SK-N-SH treated with all-trans-retinoic acid at 6 μM for 48 hours (cell line): ENCODE measurements at regions not wholly inside any gene's neighbourhood (a gene's known extent, or its start where the extent isn't known, plus 50 kb on each side); places are given as distances from the start of the nearest gene placed in this dataset.
"Not testable (repeated sequence)": the region's sequence is repeated elsewhere in the genome, so short reads cannot be mapped to it uniquely, and the experiment has no call there.

Experiments used
- ATAC-seq: fragments of 200-7000 bp; cut with Tn5 transposase; 3 replicates; pipeline ENCODE4 v1.9.1; 2020; ENCODE audit warnings: mild to moderate bottlenecking, moderate library complexity
- ARNTL ChIP-seq: fragments of 450-650 bp; formaldehyde crosslinking; IDR thresholded peaks from 2 replicates; pipeline ENCODE4 v1.5.0; 2020; ENCODE audit warnings: low read depth, mild to moderate bottlenecking, moderate library complexity, borderline replicate concordance
- BACH2 ChIP-seq: fragments of 250-450 bp; sonication (Bioruptor Pico); IDR thresholded peaks from 2 replicates; pipeline ENCODE4 v1.9.0; 2021; ENCODE audit warnings: mild to moderate bottlenecking, borderline replicate concordance
- CREB5 ChIP-seq: fragments of 250-450 bp; sonication (Bioruptor Pico); IDR thresholded peaks from 2 replicates; pipeline ENCODE4 v1.5.1; 2020; ENCODE audit warnings: low read depth, mild to moderate bottlenecking, moderate library complexity
- ESRRG ChIP-seq: fragments of 250-450 bp; sonication (Bioruptor Pico); IDR thresholded peaks from 2 replicates; pipeline ENCODE4 v1.6.1; 2021; ENCODE audit warnings: mild to moderate bottlenecking
- GLIS3 ChIP-seq: fragments of 250-450 bp; sonication (Bioruptor Pico); IDR thresholded peaks from 2 replicates; pipeline ENCODE4 v1.5.0; 2020; ENCODE audit warnings: mild to moderate bottlenecking, moderate library complexity
- ISL1 ChIP-seq: fragments of 250-450 bp; sonication (Bioruptor Pico); IDR thresholded peaks from 2 replicates; pipeline ENCODE4 v2.1.2; 2022; ENCODE audit warnings: mild to moderate bottlenecking, moderate library complexity
- OSR1 ChIP-seq: fragments of 250-450 bp; sonication (Bioruptor Pico); IDR thresholded peaks from 2 replicates; pipeline ENCODE4 v1.8.0; 2022; ENCODE audit warnings: moderate library complexity, mild to moderate bottlenecking, inconsistent platforms
- PATZ1 ChIP-seq: fragments of 250-450 bp; sonication (Bioruptor Pico); IDR thresholded peaks from 2 replicates; pipeline ENCODE4 v1.8.0; 2020; ENCODE audit warnings: mild to moderate bottlenecking, moderate library complexity, borderline replicate concordance
- PPARA ChIP-seq: fragments of 250-450 bp; sonication (Bioruptor Pico); IDR thresholded peaks from 2 replicates; pipeline ENCODE4 v1.5.0; 2020; ENCODE audit warnings: mild to moderate bottlenecking, borderline replicate concordance
- TCF4 ChIP-seq: fragments of 250-450 bp; sonication (Bioruptor Pico); IDR thresholded peaks from 2 replicates; pipeline ENCODE4 v1.8.0; 2021; ENCODE audit warnings: mild to moderate bottlenecking, moderate library complexity, borderline replicate concordance
- TOX ChIP-seq: fragments of 250-450 bp; sonication (Bioruptor Pico); IDR thresholded peaks from 2 replicates; pipeline ENCODE4 v1.8.0; 2021; ENCODE audit warnings: mild to moderate bottlenecking, moderate library complexity, borderline replicate concordance
- ZFP3 ChIP-seq: fragments of 250-450 bp; sonication (Bioruptor Pico); IDR thresholded peaks from 2 replicates; pipeline ENCODE4 v1.5.0; 2020; ENCODE audit warnings: mild to moderate bottlenecking, moderate library complexity
- ZFP30 ChIP-seq: fragments of 450-650 bp; formaldehyde crosslinking; IDR thresholded peaks from 2 replicates; pipeline ENCODE4 v1.5.0; 2022; ENCODE audit warnings: mild to moderate bottlenecking, moderate library complexity
- ZNF565 ChIP-seq: fragments of 450-650 bp; formaldehyde crosslinking; conservative IDR thresholded peaks from 2 replicates; pipeline ENCODE4 v1.5.0; 2020; ENCODE audit warnings: low read depth, mild to moderate bottlenecking, moderate library complexity
- ZNF70 ChIP-seq: fragments of 450-650 bp; formaldehyde crosslinking; IDR thresholded peaks from 2 replicates; pipeline ENCODE4 v1.5.0; 2020; ENCODE audit warnings: mild to moderate bottlenecking, moderate library complexity
- ZNF8 ChIP-seq: fragments of 450-650 bp; formaldehyde crosslinking; IDR thresholded peaks from 2 replicates; pipeline ENCODE4 v1.5.0; 2020; ENCODE audit warnings: mild to moderate bottlenecking, moderate library complexity
- TF ChIP-seq, protein P1 (sequence below): fragments of 250-450 bp; sonication (Bioruptor Pico); IDR thresholded peaks from 2 replicates; pipeline ENCODE4 v1.5.0; 2020; ENCODE audit warnings: mild to moderate bottlenecking, moderate library complexity

GRCh38 chr11:33530815-33531214 is 169.8 kb downstream of the C11orf91 start:
- peak; percentile 80 for ATAC-seq
- TF ChIP-seq ZNF8 (CRISPR knock-in tag) (no peak), PPARA (CRISPR knock-in tag) (no peak), ZFP30 (CRISPR knock-in tag) (no peak), BACH2 (CRISPR knock-in tag) (no peak)

DNA sequence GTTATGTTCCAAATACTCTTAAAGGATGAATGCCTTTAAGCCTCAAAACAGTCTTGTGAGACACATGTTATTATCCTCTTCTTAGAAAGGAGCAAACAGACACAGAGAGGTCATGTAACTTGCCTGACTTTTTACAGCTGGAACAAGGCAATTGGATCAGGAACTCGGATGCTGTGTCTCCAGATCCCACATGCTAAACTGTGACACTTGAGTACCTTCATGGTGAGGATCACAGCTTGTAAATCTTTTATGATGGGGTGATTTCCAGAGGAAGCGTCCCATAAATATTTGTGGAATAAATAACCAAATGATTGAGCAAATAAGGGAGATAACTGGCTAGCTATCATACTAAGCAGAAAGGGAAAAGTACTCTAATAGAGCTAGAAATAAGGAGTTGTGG is 171.2 kb downstream of the C11orf91 start:
- ATAC-seq, result no peak
- TF ChIP-seq GLIS3 (CRISPR knock-in tag), result no peak
- TF ChIP-seq TOX (CRISPR knock-in tag), result no peak
- no peak for TF ChIP-seq ISL1 (CRISPR knock-in tag)
- no peak for TF ChIP-seq ZFP3
- TF ChIP-seq PPARA (CRISPR knock-in tag), result no peak
- TF ChIP-seq ESRRG, result no peak
- no peak for TF ChIP-seq CREB5 (CRISPR knock-in tag)
- TF ChIP-seq ZNF565 (CRISPR knock-in tag), result no peak
- no peak for TF ChIP-seq TCF4 (CRISPR knock-in tag)
- no peak for TF ChIP-seq ZNF70
- TF ChIP-seq, protein P1, sequence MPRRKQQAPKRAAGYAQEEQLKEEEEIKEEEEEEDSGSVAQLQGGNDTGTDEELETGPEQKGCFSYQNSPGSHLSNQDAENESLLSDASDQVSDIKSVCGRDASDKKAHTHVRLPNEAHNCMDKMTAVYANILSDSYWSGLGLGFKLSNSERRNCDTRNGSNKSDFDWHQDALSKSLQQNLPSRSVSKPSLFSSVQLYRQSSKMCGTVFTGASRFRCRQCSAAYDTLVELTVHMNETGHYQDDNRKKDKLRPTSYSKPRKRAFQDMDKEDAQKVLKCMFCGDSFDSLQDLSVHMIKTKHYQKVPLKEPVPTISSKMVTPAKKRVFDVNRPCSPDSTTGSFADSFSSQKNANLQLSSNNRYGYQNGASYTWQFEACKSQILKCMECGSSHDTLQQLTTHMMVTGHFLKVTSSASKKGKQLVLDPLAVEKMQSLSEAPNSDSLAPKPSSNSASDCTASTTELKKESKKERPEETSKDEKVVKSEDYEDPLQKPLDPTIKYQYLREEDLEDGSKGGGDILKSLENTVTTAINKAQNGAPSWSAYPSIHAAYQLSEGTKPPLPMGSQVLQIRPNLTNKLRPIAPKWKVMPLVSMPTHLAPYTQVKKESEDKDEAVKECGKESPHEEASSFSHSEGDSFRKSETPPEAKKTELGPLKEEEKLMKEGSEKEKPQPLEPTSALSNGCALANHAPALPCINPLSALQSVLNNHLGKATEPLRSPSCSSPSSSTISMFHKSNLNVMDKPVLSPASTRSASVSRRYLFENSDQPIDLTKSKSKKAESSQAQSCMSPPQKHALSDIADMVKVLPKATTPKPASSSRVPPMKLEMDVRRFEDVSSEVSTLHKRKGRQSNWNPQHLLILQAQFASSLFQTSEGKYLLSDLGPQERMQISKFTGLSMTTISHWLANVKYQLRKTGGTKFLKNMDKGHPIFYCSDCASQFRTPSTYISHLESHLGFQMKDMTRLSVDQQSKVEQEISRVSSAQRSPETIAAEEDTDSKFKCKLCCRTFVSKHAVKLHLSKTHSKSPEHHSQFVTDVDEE (CRISPR knock-in tag), result no peak
- no peak for TF ChIP-seq ZFP30 (CRISPR knock-in tag)
- TF ChIP-seq PATZ1 (CRISPR knock-in tag), result no peak

- ATAC-seq, result not testable (repeated sequence)
These were observed 172.9 kb downstream of the C11orf91 start for GRCh38 chr11:33527738-33528137.

DNA sequence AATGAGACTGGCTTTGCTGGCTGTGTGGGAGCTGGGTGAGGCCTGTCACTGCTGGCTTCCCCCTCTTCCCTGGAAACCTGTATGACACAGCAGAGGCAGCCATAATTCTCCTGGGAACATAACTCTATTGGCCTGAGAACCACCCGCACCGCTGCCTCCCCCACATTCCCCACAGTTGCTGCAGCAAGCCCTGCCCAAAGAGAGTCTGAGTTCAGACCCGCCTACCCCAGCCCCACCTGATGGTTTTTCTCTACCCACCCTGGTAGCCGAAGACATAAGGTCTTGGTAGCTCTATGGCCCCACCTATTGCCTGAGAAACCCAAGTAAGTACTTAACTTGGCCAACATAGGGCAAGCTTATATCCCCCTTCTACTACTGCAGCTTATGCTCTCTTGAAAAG is 174.8 kb downstream of the C11orf91 start:
- TF ChIP-seq OSR1, result no peak
- no peak for TF ChIP-seq ZNF70
- no peak for TF ChIP-seq ZNF8 (CRISPR knock-in tag)
- no peak for ATAC-seq

DNA sequence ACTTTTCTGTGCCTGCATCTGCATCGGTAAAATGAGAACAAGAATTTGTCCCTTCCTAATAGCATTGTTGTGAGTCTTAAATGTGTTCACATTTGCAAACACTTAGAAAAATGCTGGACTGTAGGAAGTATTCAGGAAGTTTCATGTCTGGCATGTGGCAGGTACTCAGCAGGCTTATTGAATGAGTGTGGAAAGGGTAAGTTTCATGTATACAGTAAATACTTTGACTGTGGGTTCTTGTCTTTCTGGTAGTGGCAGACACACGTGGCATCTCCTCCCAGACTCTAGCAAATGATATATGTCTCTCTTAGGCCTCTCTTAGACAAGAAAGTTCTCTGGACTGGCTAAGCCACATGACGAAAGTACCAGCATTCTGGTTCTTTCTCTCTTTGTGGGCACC is 179.2 kb downstream of the C11orf91 start:
- no peak for ATAC-seq
- TF ChIP-seq ZFP3, result no peak
- no peak for TF ChIP-seq BACH2 (CRISPR knock-in tag)
- TF ChIP-seq ZFP30 (CRISPR knock-in tag), result no peak
- no peak for TF ChIP-seq ZNF70
- no peak for TF ChIP-seq CREB5 (CRISPR knock-in tag)
- TF ChIP-seq ZNF8 (CRISPR knock-in tag), result no peak

GRCh38 chr11:33520112-33520511 is 180.5 kb downstream of the C11orf91 start:
- TF ChIP-seq GLIS3 (CRISPR knock-in tag) (no peak), ARNTL (no peak), TOX (CRISPR knock-in tag) (no peak), ZNF70 (no peak)
- ATAC-seq, result no peak
